Peyer's patch (tissue), 4 donors: ENCODE measurements at regions not wholly inside any gene's neighbourhood (a gene's known extent, or its start where the extent isn't known, plus 50 kb on each side); places are given as distances from the start of the nearest gene placed in this dataset.

Experiments used
- CTCF ChIP-seq, 6 experiments: fragments of 450-650 bp in 4 of 6; fragments of 200-600 bp in 2 of 6; sonication (generic) in 1 of 6; IDR thresholded peaks; one replicate each; pipeline ENCODE4 v1.5.1; 2017 to 2019; ENCODE audit warnings: antibody characterized with exemption in 6 of 6, mild to moderate bottlenecking in 3 of 6, moderate library complexity in 1 of 6
- POLR2A ChIP-seq, 2 donors: fragments of 450-650 bp; IDR thresholded peaks; one replicate each; pipeline ENCODE4 v1.5.1; 2017; ENCODE audit warnings: antibody characterized with exemption in 2 of 2, mild to moderate bottlenecking in 2 of 2, moderate library complexity in 2 of 2

- no peak for TF ChIP-seq CTCF (IDR thresholded peaks at IDR 0.05)
- no peak for TF ChIP-seq POLR2A (IDR thresholded peaks at IDR 0.05)
Measured at GRCh38 chr6:168183613-168183970, 104.6 kb upstream of the FRMD1 start.
